ENCODE measurements at regions not wholly inside any gene's neighbourhood (a gene's known extent, or its start where the extent isn't known, plus 50 kb on each side); places are given as distances from the start of the nearest gene placed in this dataset.

DNA sequence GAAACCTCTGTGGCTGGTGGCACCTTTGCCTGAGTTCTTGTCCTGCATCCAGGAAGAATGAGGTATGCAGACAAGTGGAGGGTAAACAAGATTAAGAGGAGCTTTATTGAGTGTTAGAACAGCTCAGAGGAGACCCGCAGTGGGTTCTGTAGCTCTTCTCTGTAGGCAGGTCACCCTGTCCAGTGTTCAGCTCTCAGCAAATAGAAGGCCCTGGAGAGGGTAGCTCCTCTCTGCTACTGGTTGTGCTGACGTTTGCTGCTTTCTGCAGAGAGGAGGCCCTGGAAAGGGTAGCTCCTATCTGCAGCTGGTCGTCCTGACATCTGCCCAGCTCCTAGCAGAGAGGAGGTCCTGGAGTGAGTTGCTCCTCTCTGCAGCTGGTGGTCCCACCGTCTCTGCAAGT, 96.8 kb upstream of the CCDC112 start:
- no CpG with 5 or more reads among the region's 4 CpGs for WGBS (ENCODE audit: extremely low coverage, insufficient read length, low lambda C conversion rate)
- H3K4me3 Mint-ChIP-seq: no peak overlapping the region

More for the DNA sequence above, 96.8 kb upstream of the CCDC112 start:
- no peak for TF ChIP-seq CTCF (conservative IDR thresholded peaks at IDR 0.05)
- Histone ChIP-seq H4K91ac (ENCODE audit: insufficient read length, low read depth, low read length) (no peak overlapping the region), H3K27ac (ENCODE audit: insufficient read length, low read depth, low read length) (no peak overlapping the region), H3K9ac (ENCODE audit: extremely low read depth, insufficient read length, low read length) (no peak overlapping the region), H4K5ac (ENCODE audit: insufficient read length, low read depth, low read length) (no peak overlapping the region), H3K23ac (ENCODE audit: insufficient read length, low read depth, low read length) (no peak overlapping the region), H3K79me2 (ENCODE audit: insufficient read depth, low read length) (no peaks in the 10 kb centered on the region), H3K23me2 (ENCODE audit: insufficient read length, low read depth, low read length, poor library complexity, severe bottlenecking) (no peaks in the 10 kb centered on the region), H4K20me1 (ENCODE audit: control insufficient read depth, insufficient read depth, insufficient read length) (no peaks in the 10 kb centered on the region), H2BK120ac (ENCODE audit: low read depth, low read length, poor library complexity, severe bottlenecking) (no peak overlapping the region), H3K18ac (ENCODE audit: insufficient read length, low read depth, low read length) (no peak overlapping the region), H2AFZ (ENCODE audit: low read length) (no peak overlapping the region), H3K4me2 (ENCODE audit: insufficient read depth, insufficient read length, low read length) (no peak overlapping the region), H2AK5ac (ENCODE audit: insufficient read length, low read length) (no peak overlapping the region), H3T11ph (ENCODE audit: low read length) (no peak overlapping the region), H3K27me3 (ENCODE audit: insufficient read depth, low read length) (no peaks in the 10 kb centered on the region), H4K8ac (replicated peaks; ENCODE audit: insufficient read length, low read depth, low read length) (no peak overlapping the region), H3K14ac (ENCODE audit: insufficient read depth, low read length) (no peak overlapping the region), H3K4me1 (ENCODE audit: insufficient read depth, low read length) (no peaks in the 10 kb centered on the region), H2BK12ac (ENCODE audit: insufficient read length, low read depth, low read length) (no peak overlapping the region), H2BK5ac (ENCODE audit: insufficient read length, low read length) (no peak overlapping the region), H2BK15ac (ENCODE audit: low read depth, low read length) (no peak overlapping the region), H3K56ac (ENCODE audit: insufficient read length, low read depth, low read length) (no peak overlapping the region), H3K79me1 (ENCODE audit: insufficient read depth, low read depth, low read length, poor library complexity, severe bottlenecking) (no peaks in the 10 kb centered on the region), H3K4ac (ENCODE audit: low read depth, low read length) (no peak overlapping the region), H3K9me3 (ENCODE audit: control insufficient read depth, low read depth, low read length) (no peaks in the 10 kb centered on the region), H2BK20ac (ENCODE audit: low read depth, low read length, poor library complexity, severe bottlenecking) (no peak overlapping the region)
- no peak for DNase-seq
- Mint-ChIP-seq H3K27ac (no peak overlapping the region; a peak in 1 of 7 replicates), H3K9me3 (peaks cover 0 to 9% of the 10 kb centered on the region in 2 experiments; a peak in 2 of 5 replicates), H3K36me3 (ENCODE audit: insufficient read depth in 1 of 3, low read depth in 3 of 3) (no peaks in the 10 kb centered on the region; a peak in 2 of 7 replicates), H3K4me1 (peaks cover 3% of the 10 kb centered on the region in 2 experiments; a peak in 3 of 4 replicates), H3K27me3 (ENCODE audit: low read depth) (no peaks in the 10 kb centered on the region)
